Naive thymus-derived CD4-positive, alpha-beta T cell (primary cell): ENCODE measurements at regions not wholly inside any gene's neighbourhood (a gene's known extent, or its start where the extent isn't known, plus 50 kb on each side); places are given as distances from the start of the nearest gene placed in this dataset.
A peak's percentile ranks its signal among the peaks of the same experiment; 100 is the strongest.

Experiments
- ATAC-seq: fragments of 150-1000 bp; cut with Tn5 transposase; 2 replicates; pipeline ENCODE4 v1.10.0; 2021; ENCODE audit warnings: mild to moderate bottlenecking, moderate library complexity
- CTCF ChIA-PET: fragments of 350-600 bp; sonication (Branson Sonifier 250); formaldehyde crosslinking; loops from one replicate; lab custom pipeline; 2021; ENCODE audit warnings: antibody characterized with exemption; lab: Charles Lee
- POLR2A ChIA-PET: fragments of 350-600 bp; sonication (Branson Sonifier 250); formaldehyde crosslinking; loops from one replicate; lab custom pipeline; 2021; ENCODE audit warnings: antibody characterized with exemption, inconsistent platforms; lab: Charles Lee
- DNase-seq, 9 donors: peaks; one replicate each; pipeline versions ENCODE4 v3.0.0 to v3.0.0-alpha.2; 2020 to 2022; ENCODE audit warnings: mixed read lengths in 1 of 9
- H3K27ac ChIP-seq: one replicate; pipeline ENCODE4 v1.7.0; 2013; ENCODE audit warnings: mild to moderate bottlenecking, low read depth, low read length, moderate library complexity
- H3K27me3 ChIP-seq, 2 donors: one replicate each; pipeline ENCODE4 v1.7.0; 2013; ENCODE audit warnings: low read length in 2 of 2, mild to moderate bottlenecking in 2 of 2, moderate library complexity in 2 of 2; ENCODE audit not compliant: control insufficient read depth in 2 of 2, insufficient read depth in 2 of 2
- H3K36me3 ChIP-seq, 3 experiments: 1 replicate in 2 of 3; 2 replicates in 1 of 3; pipeline ENCODE4 v1.7.0; 2013; ENCODE audit warnings: low read length in 3 of 3, mild to moderate bottlenecking in 3 of 3, moderate library complexity in 1 of 3; ENCODE audit not compliant: insufficient read depth in 3 of 3, control insufficient read depth in 2 of 3
- H3K4me1 ChIP-seq, 2 donors: one replicate each; pipeline ENCODE4 v1.7.0; 2013; ENCODE audit warnings: low read length in 2 of 2, mild to moderate bottlenecking in 2 of 2, moderate library complexity in 1 of 2; ENCODE audit not compliant: control insufficient read depth in 2 of 2, insufficient read depth in 2 of 2
- H3K4me3 ChIP-seq: 2 replicates; pipeline ENCODE4 v1.7.0; 2013; ENCODE audit warnings: mild to moderate bottlenecking, low read length
- H3K9me3 ChIP-seq, 3 experiments: 1 replicate in 2 of 3; 2 replicates in 1 of 3; pipeline ENCODE4 v1.7.0; 2013; ENCODE audit warnings: low read length in 3 of 3; ENCODE audit not compliant: control insufficient read depth in 2 of 3
- H3K27ac Mint-ChIP-seq, 9 donors: one replicate each; pipeline ENCODE4 v1.8.0; 2020 to 2022; ENCODE audit warnings: mixed read lengths in 9 of 9, mild to moderate bottlenecking in 8 of 9, moderate library complexity in 5 of 9, inconsistent platforms in 2 of 9
- H3K27me3 Mint-ChIP-seq, 5 donors: one replicate each; pipeline ENCODE4 v1.8.0; 2021 to 2022; ENCODE audit warnings: mixed read lengths in 5 of 5, mild to moderate bottlenecking in 1 of 5
- H3K36me3 Mint-ChIP-seq, 5 donors: one replicate each; pipeline ENCODE4 v1.8.0; 2020 to 2022; ENCODE audit warnings: mixed read lengths in 5 of 5, mild to moderate bottlenecking in 3 of 5, inconsistent platforms in 1 of 5
- H3K4me1 Mint-ChIP-seq, 7 donors: one replicate each; pipeline ENCODE4 v1.8.0; 2020 to 2022; ENCODE audit warnings: mixed read lengths in 7 of 7, mild to moderate bottlenecking in 3 of 7, inconsistent platforms in 1 of 7
- H3K4me3 Mint-ChIP-seq, 10 donors: one replicate each; pipeline ENCODE4 v1.8.0; 2020 to 2022; ENCODE audit warnings: mild to moderate bottlenecking in 10 of 10, mixed read lengths in 10 of 10, moderate library complexity in 6 of 10, inconsistent platforms in 2 of 10
- H3K9me3 Mint-ChIP-seq, 11 donors: one replicate each; pipeline ENCODE4 v1.8.0; 2020 to 2022; ENCODE audit warnings: mixed read lengths in 11 of 11, mild to moderate bottlenecking in 4 of 11, inconsistent platforms in 1 of 11, moderate library complexity in 1 of 11
- intact Hi-C, 2 donors: fragments of 100-400 bp; cut with micrococcal nuclease; formaldehyde crosslinking; loops; one replicate each; pipeline ENCODE4 v1.15.1; 2023

GRCh38 chr11:105224482-105225253 lies 85.1 kb upstream of the CARD18 start:
- Mint-ChIP-seq H3K9me3 (no peaks in the 10 kb centered on the region), H3K27me3 (peaks cover 0 to 13% (median 11%) of the 10 kb centered on the region in 5 donors), H3K36me3 (no peaks in the 10 kb centered on the region), H3K27ac (no peak overlapping the region), H3K4me1 (no peaks in the 10 kb centered on the region), H3K4me3 (no peak overlapping the region)
- no peaks in the 10 kb centered on the region for H3K9me3 ChIP-seq
- H3K36me3 ChIP-seq: no peaks in the 10 kb centered on the region
- no peaks in the 10 kb centered on the region for H3K27me3 ChIP-seq
- H3K27ac ChIP-seq: no peak overlapping the region
- POLR2A ChIA-PET: no interaction called here
- DNase-seq (no peak), ATAC-seq (no peak)
- CTCF ChIA-PET: no interaction called here
- intact Hi-C loops: no loop called here
- no peak overlapping the region for H3K4me3 ChIP-seq
- no peaks in the 10 kb centered on the region for H3K4me1 ChIP-seq

GRCh38 chr11:105220121-105220520 lies 80.6 kb upstream of the CARD18 start:
- ChIA-PET POLR2A (no interaction called here), CTCF (no interaction called here)
- DNase-seq (no peak), ATAC-seq (peak; percentile 66)
- no peaks in the 10 kb centered on the region for H3K27me3 ChIP-seq
- Mint-ChIP-seq H3K4me1 (no peaks in the 10 kb centered on the region), H3K36me3 (no peaks in the 10 kb centered on the region), H3K27me3 (peaks cover 3 to 10% (median 4%) of the 10 kb centered on the region in 5 donors), H3K27ac (no peak overlapping the region), H3K9me3 (no peaks in the 10 kb centered on the region), H3K4me3 (no peak overlapping the region)
- no peak overlapping the region for H3K4me3 ChIP-seq
- no peaks in the 10 kb centered on the region for H3K4me1 ChIP-seq
- intact Hi-C loops: no loop called here
- H3K27ac ChIP-seq: no peak overlapping the region
- H3K36me3 ChIP-seq: no peaks in the 10 kb centered on the region
- no peaks in the 10 kb centered on the region for H3K9me3 ChIP-seq

GRCh38 chr11:105219670-105220069 lies 80.1 kb upstream of the CARD18 start:
- H3K4me1 Mint-ChIP-seq: no peaks in the 10 kb centered on the region
- no peaks in the 10 kb centered on the region for H3K36me3 Mint-ChIP-seq
- CTCF ChIA-PET: no interaction called here

GRCh38 chr11:105219269-105219668 lies 79.7 kb upstream of the CARD18 start:
- Histone ChIP-seq H3K36me3 (no peaks in the 10 kb centered on the region), H3K27ac (no peak overlapping the region), H3K4me1 (no peaks in the 10 kb centered on the region), H3K9me3 (no peaks in the 10 kb centered on the region), H3K27me3 (no peaks in the 10 kb centered on the region), H3K4me3 (no peak overlapping the region)
- no peak for ATAC-seq
- ChIA-PET CTCF (no interaction called here), POLR2A (no interaction called here)
- intact Hi-C loops: no loop called here
- Mint-ChIP-seq H3K27me3 (peaks cover 0 to 5% (median 0%) of the 10 kb centered on the region in 5 donors), H3K36me3 (no peaks in the 10 kb centered on the region), H3K9me3 (no peaks in the 10 kb centered on the region), H3K4me1 (no peaks in the 10 kb centered on the region), H3K27ac (no peak overlapping the region), H3K4me3 (no peak overlapping the region)
- no peak for DNase-seq

More at GRCh38 chr11:105219670-105220069, 80.1 kb upstream of the CARD18 start:
- peaks cover 0 to 5% (median 0%) of the 10 kb centered on the region in 5 donors for H3K27me3 Mint-ChIP-seq
- no peaks in the 10 kb centered on the region for H3K27me3 ChIP-seq
- ATAC-seq (no peak), DNase-seq (no peak)
- H3K4me3 ChIP-seq: no peak overlapping the region
- H3K36me3 ChIP-seq: no peaks in the 10 kb centered on the region
- POLR2A ChIA-PET: no interaction called here
- no peaks in the 10 kb centered on the region for H3K9me3 Mint-ChIP-seq
- H3K27ac ChIP-seq: no peak overlapping the region
- H3K4me3 Mint-ChIP-seq: no peak overlapping the region
- no peaks in the 10 kb centered on the region for H3K9me3 ChIP-seq
- intact Hi-C loops: no loop called here
- H3K4me1 ChIP-seq: no peaks in the 10 kb centered on the region
- no peak overlapping the region for H3K27ac Mint-ChIP-seq

- intact Hi-C loops: no loop called here
- Histone ChIP-seq H3K4me1 (no peaks in the 10 kb centered on the region), H3K9me3 (no peaks in the 10 kb centered on the region), H3K4me3 (no peak overlapping the region), H3K27me3 (no peaks in the 10 kb centered on the region), H3K36me3 (no peaks in the 10 kb centered on the region), H3K27ac (no peak overlapping the region)
- no peak for DNase-seq
- Mint-ChIP-seq H3K27me3 (peaks cover 0 to 5% (median 0%) of the 10 kb centered on the region in 5 donors), H3K27ac (no peak overlapping the region), H3K4me1 (no peaks in the 10 kb centered on the region), H3K36me3 (no peaks in the 10 kb centered on the region), H3K4me3 (no peak overlapping the region), H3K9me3 (no peaks in the 10 kb centered on the region)
- ChIA-PET POLR2A (no interaction called here), CTCF (no interaction called here)
- ATAC-seq: no peak
These were observed 76.0 kb upstream of the CARD18 start for GRCh38 chr11:105215528-105215927.

GRCh38 chr11:105211806-105212554 lies 72.4 kb upstream of the CARD18 start:
- Histone ChIP-seq H3K9me3 (no peaks in the 10 kb centered on the region), H3K4me1 (no peaks in the 10 kb centered on the region), H3K27ac (no peak overlapping the region), H3K36me3 (no peaks in the 10 kb centered on the region), H3K27me3 (no peaks in the 10 kb centered on the region), H3K4me3 (no peak overlapping the region)
- H3K27ac Mint-ChIP-seq: no peak overlapping the region
- no peak overlapping the region for H3K4me3 Mint-ChIP-seq
- no peak for DNase-seq
- no peaks in the 10 kb centered on the region for H3K4me1 Mint-ChIP-seq
- intact Hi-C loops: no loop called here
- POLR2A ChIA-PET: no interaction called here
- no peak for ATAC-seq
- H3K9me3 Mint-ChIP-seq: no peaks in the 10 kb centered on the region
- H3K36me3 Mint-ChIP-seq: no peaks in the 10 kb centered on the region
- CTCF ChIA-PET: no interaction called here
- peaks cover 0 to 3% (median 0%) of the 10 kb centered on the region in 5 donors for H3K27me3 Mint-ChIP-seq
